ENCODE measurements at regions not wholly inside any gene's neighbourhood (a gene's known extent, or its start where the extent isn't known, plus 50 kb on each side); places are given as distances from the start of the nearest gene placed in this dataset.

GRCh38 chrX:55839485-55839884 lies 121.9 kb downstream of the RRAGB start:
- TF ChIP-seq CTCF (IDR thresholded peaks at IDR 0.05) (no peak), POLR2A (IDR thresholded peaks at IDR 0.05) (no peak), EP300 (IDR thresholded peaks at IDR 0.05) (no peak)
